ENCODE measurements at regions not wholly inside any gene's neighbourhood (a gene's known extent, or its start where the extent isn't known, plus 50 kb on each side); places are given as distances from the start of the nearest gene placed in this dataset.

GRCh38 chr3:14260463-14260862 is 81.8 kb downstream of the LSM3 start:
- Histone ChIP-seq H3K4ac (ENCODE audit: low read depth, low read length) (peak overlapping the region; percentile 12), H2BK5ac (ENCODE audit: low read depth, low read length, poor library complexity, severe bottlenecking) (no peak overlapping the region), H2AK5ac (ENCODE audit: low read depth, low read length) (peak overlapping the region; percentile 52; the same call in 1 of the 2 replicates), H3K9me3 (ENCODE audit: control insufficient read depth, insufficient read depth, low read length) (no peaks in the 10 kb centered on the region), H3K56ac (ENCODE audit: extremely low read depth, insufficient read depth, low read length) (no peak overlapping the region), H3K14ac (replicated peaks; ENCODE audit: low read depth, low read length) (no peak overlapping the region), H4K91ac (ENCODE audit: insufficient read depth, low read depth, low read length) (peak overlapping the region; percentile 82), H3K18ac (ENCODE audit: low read depth, low read length) (peak overlapping the region; percentile 36; the same call in 1 of the 2 replicates), H3K4me1 (ENCODE audit: control insufficient read depth, insufficient read depth, low read length) (peaks cover 17% of the 10 kb centered on the region), H3K9ac (ENCODE audit: low read depth, low read length) (0 out of 2 replicates have a peak overlapping the region, but pooled peaks have one; percentile 16), H3K23ac (ENCODE audit: low read depth, low read length) (no peak overlapping the region), H3K27ac (ENCODE audit: insufficient read depth, low read length) (peak overlapping the region; percentile 45; the same call in 1 of the 2 replicates), H2BK20ac (ENCODE audit: low read depth, low read length) (peak overlapping the region; percentile 63), H3K27me3 (ENCODE audit: control insufficient read depth, insufficient read depth, low read length) (no peaks in the 10 kb centered on the region), H3K4me3 (ENCODE audit: insufficient read depth, low read depth, low read length) (no peak overlapping the region), H2BK120ac (ENCODE audit: low read depth, low read length) (peak overlapping the region; percentile 88), H4K8ac (ENCODE audit: low read depth in 2 of 2, low read length in 2 of 2) (peak overlapping the region in 1 of 2 experiments; percentile 22; a peak in 2 of 4 replicates), H4K20me1 (ENCODE audit: insufficient read depth, low read length) (no peaks in the 10 kb centered on the region), H2AK9ac (replicated peaks; ENCODE audit: low read depth, low read length, poor library complexity) (no peak overlapping the region), H2AFZ (replicated peaks; ENCODE audit: low read length, poor library complexity) (peak overlapping the region; percentile 40), H2BK15ac (ENCODE audit: low read depth, low read length) (peak overlapping the region; percentile 15; the same call in 2 of the 3 replicates), H3K79me1 (ENCODE audit: low read depth in 1 of 2, low read length in 2 of 2) (no peaks in the 10 kb centered on the region), H3K9me1 (ENCODE audit: insufficient read depth, low read length) (peaks cover 4% of the 10 kb centered on the region), H4K5ac (ENCODE audit: low read depth, low read length) (peak overlapping the region; percentile 62; the same call in 1 of the 2 replicates), H3K4me2 (ENCODE audit: low read depth, low read length) (no peak overlapping the region), H3K36me3 (ENCODE audit: control insufficient read depth, insufficient read depth, low read length) (no peaks in the 10 kb centered on the region)
- TF ChIP-seq NFE2L2 (IDR thresholded peaks at IDR 0.05; ENCODE audit: low read depth, low read length) (no peak), FOS (IDR thresholded peaks at IDR 0.05; ENCODE audit: low read depth, low read length) (no peak), MAZ (IDR thresholded peaks at IDR 0.05; ENCODE audit: borderline replicate concordance, low read depth, low read length) (no peak), POLR2A (IDR thresholded peaks at IDR 0.05; ENCODE audit: low read depth, low read length) (no peak), CHD1 (IDR thresholded peaks at IDR 0.05; ENCODE audit: low read depth, low read length) (no peak), CEBPB (IDR thresholded peaks at IDR 0.05; ENCODE audit: low read depth, low read length) (no peak), MAFK (IDR thresholded peaks at IDR 0.05; ENCODE audit: low read depth, low read length) (no peak), RAD21 (IDR thresholded peaks at IDR 0.05; ENCODE audit: low read length) (no peak), SMC3 (IDR thresholded peaks at IDR 0.05; ENCODE audit: low read depth, low read length) (no peak), RFX5 (IDR thresholded peaks at IDR 0.05; ENCODE audit: low read depth, low read length) (no peak), BHLHE40 (IDR thresholded peaks at IDR 0.05; ENCODE audit: low read depth, low read length) (no peak), RCOR1 (IDR thresholded peaks at IDR 0.05; ENCODE audit: insufficient replicate concordance, low read length) (no peak), MXI1 (IDR thresholded peaks at IDR 0.05; ENCODE audit: borderline replicate concordance, low read depth, low read length) (no peak)
- TF ChIP-seq, protein P1, sequence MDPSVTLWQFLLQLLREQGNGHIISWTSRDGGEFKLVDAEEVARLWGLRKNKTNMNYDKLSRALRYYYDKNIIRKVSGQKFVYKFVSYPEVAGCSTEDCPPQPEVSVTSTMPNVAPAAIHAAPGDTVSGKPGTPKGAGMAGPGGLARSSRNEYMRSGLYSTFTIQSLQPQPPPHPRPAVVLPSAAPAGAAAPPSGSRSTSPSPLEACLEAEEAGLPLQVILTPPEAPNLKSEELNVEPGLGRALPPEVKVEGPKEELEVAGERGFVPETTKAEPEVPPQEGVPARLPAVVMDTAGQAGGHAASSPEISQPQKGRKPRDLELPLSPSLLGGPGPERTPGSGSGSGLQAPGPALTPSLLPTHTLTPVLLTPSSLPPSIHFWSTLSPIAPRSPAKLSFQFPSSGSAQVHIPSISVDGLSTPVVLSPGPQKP (IDR thresholded peaks at IDR 0.05; ENCODE audit: borderline replicate concordance, low read depth, low read length): no peak
- TF ChIP-seq, protein P2, sequence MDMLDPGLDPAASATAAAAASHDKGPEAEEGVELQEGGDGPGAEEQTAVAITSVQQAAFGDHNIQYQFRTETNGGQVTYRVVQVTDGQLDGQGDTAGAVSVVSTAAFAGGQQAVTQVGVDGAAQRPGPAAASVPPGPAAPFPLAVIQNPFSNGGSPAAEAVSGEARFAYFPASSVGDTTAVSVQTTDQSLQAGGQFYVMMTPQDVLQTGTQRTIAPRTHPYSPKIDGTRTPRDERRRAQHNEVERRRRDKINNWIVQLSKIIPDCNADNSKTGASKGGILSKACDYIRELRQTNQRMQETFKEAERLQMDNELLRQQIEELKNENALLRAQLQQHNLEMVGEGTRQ (IDR thresholded peaks at IDR 0.05; ENCODE audit: low read depth, low read length): no peak
- TF ChIP-seq, protein P3, sequence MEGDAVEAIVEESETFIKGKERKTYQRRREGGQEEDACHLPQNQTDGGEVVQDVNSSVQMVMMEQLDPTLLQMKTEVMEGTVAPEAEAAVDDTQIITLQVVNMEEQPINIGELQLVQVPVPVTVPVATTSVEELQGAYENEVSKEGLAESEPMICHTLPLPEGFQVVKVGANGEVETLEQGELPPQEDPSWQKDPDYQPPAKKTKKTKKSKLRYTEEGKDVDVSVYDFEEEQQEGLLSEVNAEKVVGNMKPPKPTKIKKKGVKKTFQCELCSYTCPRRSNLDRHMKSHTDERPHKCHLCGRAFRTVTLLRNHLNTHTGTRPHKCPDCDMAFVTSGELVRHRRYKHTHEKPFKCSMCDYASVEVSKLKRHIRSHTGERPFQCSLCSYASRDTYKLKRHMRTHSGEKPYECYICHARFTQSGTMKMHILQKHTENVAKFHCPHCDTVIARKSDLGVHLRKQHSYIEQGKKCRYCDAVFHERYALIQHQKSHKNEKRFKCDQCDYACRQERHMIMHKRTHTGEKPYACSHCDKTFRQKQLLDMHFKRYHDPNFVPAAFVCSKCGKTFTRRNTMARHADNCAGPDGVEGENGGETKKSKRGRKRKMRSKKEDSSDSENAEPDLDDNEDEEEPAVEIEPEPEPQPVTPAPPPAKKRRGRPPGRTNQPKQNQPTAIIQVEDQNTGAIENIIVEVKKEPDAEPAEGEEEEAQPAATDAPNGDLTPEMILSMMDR (conservative IDR thresholded peaks at IDR 0.05; ENCODE audit: low read depth, low read length): no peak
- ChIA-PET POLR2A (ENCODE audit: unreplicated experiment) (no interaction called here), CTCF (interaction anchor here (0.6 to 4.4 kb wide), 12 partner anchors 10 to 201 kb away, joined by 3 to 28 read pairs (median 4); no protein-coding TSS in a partner anchor)
- BruUV-seq (replicated peaks): no TSS peak
- intact Hi-C loops (cut with micrococcal nuclease) (loop anchor here (2.0 kb wide), 3 partner anchors 142 to 392 kb away; partner anchors contain the start of gene SLC6A6), in situ Hi-C loops (cut with MboI; ENCODE audit: low sequenced_read_pairs) (loop anchor here (5.0 kb wide), 1 partner anchor 202 kb away; no protein-coding TSS in a partner anchor), dilution Hi-C loops (cut with HindIII; ENCODE audit: low sequenced_read_pairs, unreplicated experiment) (no loop called here)
- WGBS, 2 experiments (ENCODE audit: extremely low coverage in 2 of 2, insufficient read length in 1 of 2): 38% methylated on average over 5 of the region's 7 CpGs; no CpG with 5 or more reads in 1 of the 2 experiments
- peak; percentile 47; the same call in 1 of the 2 replicates for ATAC-seq (ENCODE audit: low read depth)
- no peak for DNase-seq
